GM12878 (cell line): ENCODE measurements at regions not wholly inside any gene's neighbourhood (a gene's known extent, or its start where the extent isn't known, plus 50 kb on each side); places are given as distances from the start of the nearest gene placed in this dataset.

Source experiments
- ATAC-seq: fragments of 200-7000 bp; cut with Tn5 transposase; 3 replicates; pipeline ENCODE4 v1.9.1; 2020; ENCODE audit warnings: mild to moderate bottlenecking, moderate library complexity
- BruUV-seq: library from RNA; stranded (reverse); fragments of 400-500 nt; replicated peaks from 2 replicates; lab custom pipeline; 2021; lab: Mats Ljungman, UMichigan
- CTCF ChIA-PET: fragments of 300-600 bp; sonication (Branson Sonifier 250); formaldehyde crosslinking; extraction: SDS; loops from one replicate; lab custom pipeline; 2021; ENCODE audit warnings: inconsistent platforms; lab: Yijun Ruan, JAX
- POLR2A ChIA-PET: fragments of 350-600 bp; formaldehyde crosslinking; extraction: SDS; loops from one replicate; lab custom pipeline; 2021; ENCODE audit warnings: inconsistent platforms; lab: Charles Lee
- RAD21 ChIA-PET: fragments of 300-600 bp; sonication (Branson Sonifier 250); formaldehyde crosslinking; loops from one replicate; lab custom pipeline; 2023; ENCODE audit warnings: antibody characterized with exemption; ENCODE audit not compliant: unreplicated experiment; lab: Charles Lee
- SMC1A ChIA-PET: fragments of 300-600 bp; sonication (Branson Sonifier 250); formaldehyde crosslinking; loops from one replicate; lab custom pipeline; 2023; ENCODE audit not compliant: unreplicated experiment, uncharacterized antibody; lab: Charles Lee
- DNase-seq: peaks from one replicate; pipeline ENCODE4 v3.0.0-alpha.2; 2011; ENCODE audit warnings: low read depth, low spot score
- FAIRE-seq: peaks from 3 replicates; lab custom pipeline; 2011; peaks lifted over from hg19 to GRCh38; lab: Jason Lieb, UNC
- H2AFZ ChIP-seq: 2 replicates; pipeline ENCODE4 v1.6.0; 2011; ENCODE audit warnings: low read depth, low read length, control low read depth; ENCODE audit not compliant: control insufficient read depth
- H3K27ac ChIP-seq: 2 replicates; pipeline ENCODE4 v1.5.1; 2011; ENCODE audit warnings: control low read depth; ENCODE audit not compliant: control insufficient read depth, insufficient read depth
- H3K27me3 ChIP-seq, 2 experiments: replicated peaks in 1 of 2; 2 replicates each; pipeline versions ENCODE4 v1.6.0 to v1.6.1; 2011; ENCODE audit warnings: low read length in 1 of 2; ENCODE audit not compliant: control insufficient read depth in 2 of 2, insufficient read depth in 2 of 2
- H3K36me3 ChIP-seq, 2 experiments: 2 replicates each; pipeline ENCODE4 v1.5.1; 2011; ENCODE audit warnings: low read length in 1 of 2; ENCODE audit not compliant: control insufficient read depth in 2 of 2, insufficient read depth in 2 of 2
- H3K4me1 ChIP-seq: 2 replicates; pipeline ENCODE4 v1.6.1; 2011; ENCODE audit warnings: mild to moderate bottlenecking, low read length, moderate library complexity, mixed read lengths; ENCODE audit not compliant: control insufficient read depth, insufficient read depth
- H3K4me2 ChIP-seq: 2 replicates; pipeline ENCODE4 v1.6.0; 2011; ENCODE audit warnings: control low read depth; ENCODE audit not compliant: control insufficient read depth, insufficient read depth
- H3K4me3 ChIP-seq: fragments of 200-600 bp; sonication (generic); 2 replicates; pipeline ENCODE4 v1.5.1; 2016
- H3K79me2 ChIP-seq: 2 replicates; pipeline ENCODE4 v1.6.0; 2011; ENCODE audit warnings: low read length; ENCODE audit not compliant: control insufficient read depth, insufficient read depth
- H3K9ac ChIP-seq: 2 replicates; pipeline ENCODE4 v1.8.0; 2011; ENCODE audit warnings: low read length, control low read depth, mixed read lengths; ENCODE audit not compliant: control insufficient read depth, insufficient read depth
- H3K9me3 ChIP-seq: replicated peaks from 3 replicates; pipeline ENCODE4 v1.5.1; 2011; ENCODE audit warnings: mild to moderate bottlenecking, low read length; ENCODE audit not compliant: control insufficient read depth, insufficient read depth
- H4K20me1 ChIP-seq: 2 replicates; pipeline ENCODE4 v1.6.0; 2011; ENCODE audit not compliant: control insufficient read depth, insufficient read depth
- ATF3 ChIP-seq: IDR thresholded peaks from 2 replicates; pipeline ENCODE4 v1.6.1; 2011; ENCODE audit warnings: low read depth, mild to moderate bottlenecking, low read length, moderate library complexity, borderline replicate concordance; ENCODE audit errors: extremely low read depth
- CEBPZ ChIP-seq: fragments of 150-350 bp; IDR thresholded peaks from 2 replicates; pipeline ENCODE4 v1.6.1; 2016; ENCODE audit warnings: low read depth, low read length
- CHD4 ChIP-seq: fragments of 200-600 bp; sonication (generic); IDR thresholded peaks from 2 replicates; pipeline ENCODE4 v1.6.1; 2016; ENCODE audit warnings: mild to moderate bottlenecking
- CUX1 ChIP-seq: IDR thresholded peaks from 2 replicates; pipeline ENCODE4 v1.6.1; 2012; ENCODE audit warnings: improper control_type of control experiment, low read depth, low read length; ENCODE audit not compliant: insufficient replicate concordance
- EZH2 ChIP-seq: IDR thresholded peaks from 2 replicates; pipeline ENCODE4 v1.6.1; 2012; ENCODE audit warnings: low read depth, mild to moderate bottlenecking, control low read depth, inconsistent platforms, low read length, borderline replicate concordance; ENCODE audit not compliant: control insufficient read depth
- FOXM1 ChIP-seq: IDR thresholded peaks from 2 replicates; pipeline ENCODE4 v1.6.1; 2012; ENCODE audit warnings: low read depth, mild to moderate bottlenecking, inconsistent platforms, low read length, moderate library complexity
- HDGF ChIP-seq: fragments of 450-650 bp; IDR thresholded peaks from 2 replicates; pipeline ENCODE4 v1.6.1; 2016; ENCODE audit warnings: antibody characterized with exemption
- JUND ChIP-seq: IDR thresholded peaks from 2 replicates; pipeline ENCODE4 v1.6.1; 2012; ENCODE audit warnings: low read depth, mild to moderate bottlenecking, low read length, improper control_type of control experiment, moderate library complexity
- KLF5 ChIP-seq: fragments of 450-650 bp; IDR thresholded peaks from 2 replicates; pipeline ENCODE4 v1.6.1; 2014; ENCODE audit warnings: mild to moderate bottlenecking; ENCODE audit not compliant: partially characterized antibody
- MTA3 ChIP-seq: IDR thresholded peaks from 2 replicates; pipeline ENCODE4 v1.6.1; 2012; ENCODE audit warnings: low read length, inconsistent platforms, borderline replicate concordance
- MXI1 ChIP-seq: fragments of 150-350 bp; IDR thresholded peaks from 2 replicates; pipeline ENCODE4 v1.6.1; 2011; ENCODE audit warnings: low read depth, mild to moderate bottlenecking, inconsistent platforms, low read length, improper control_type of control experiment
- MYB ChIP-seq: fragments of 150-350 bp; IDR thresholded peaks from 2 replicates; pipeline ENCODE4 v1.6.1; 2014; ENCODE audit warnings: mild to moderate bottlenecking, low read depth, low read length, borderline replicate concordance
- PML ChIP-seq: IDR thresholded peaks from 2 replicates; pipeline ENCODE4 v1.6.1; 2012; ENCODE audit warnings: low read length, inconsistent platforms
- SMC3 ChIP-seq: IDR thresholded peaks from 2 replicates; pipeline ENCODE4 v1.6.1; 2011; ENCODE audit warnings: low read length, improper control_type of control experiment, borderline replicate concordance
- TBL1XR1 ChIP-seq: IDR thresholded peaks from 2 replicates; pipeline ENCODE4 v1.6.1; 2012; ENCODE audit warnings: low read depth, low read length, improper control_type of control experiment
- ZNF274 ChIP-seq: IDR thresholded peaks from one replicate; pipeline ENCODE4 v1.8.0; 2011; ENCODE audit not compliant: insufficient read length, insufficient read depth
- WGBS: methylation state at CpG from one replicate; pipeline ENCODE4 v1.1.6; 2016; ENCODE audit warnings: low lambda C conversion rate; ENCODE audit not compliant: insufficient replicate concordance, insufficient coverage; ENCODE audit errors: missing lambda C conversion rate; 5-methylcytosine and 5-hydroxymethylcytosine counted together
- in situ Hi-C: fragments of 300-500 bp; cut with MboI; formaldehyde crosslinking; loops from 9 replicates; pipeline ENCODE4 v1.14.3; 2018; ENCODE audit warnings: mixed read lengths
- intact Hi-C: fragments of 100-400 bp; cut with micrococcal nuclease; formaldehyde crosslinking; loops from one replicate; pipeline ENCODE4 v1.14.2; 2022; ENCODE audit not compliant: unreplicated experiment

GRCh38 chrX:7441586-7441985 lies 293.6 kb upstream of the PUDP start:
- no peak for FAIRE-seq
- 70% methylated on average over 6 of the region's 6 CpGs for WGBS
- CTCF ChIA-PET = interaction anchor here (0.9 kb wide), 1 partner anchor 60 kb away, joined by 3 read pairs; no protein-coding TSS in a partner anchor
- intact Hi-C loops (no loop called here), in situ Hi-C loops (no loop called here)
- no peaks in the 10 kb centered on the region for H4K20me1 ChIP-seq
- no peak overlapping the region for H3K4me3 ChIP-seq
- no peaks in the 10 kb centered on the region for H3K27me3 ChIP-seq
- SMC1A ChIA-PET = no interaction called here
- no peak overlapping the region for H3K27ac ChIP-seq
- no peaks in the 10 kb centered on the region for H3K79me2 ChIP-seq
- BruUV-seq = no TSS peak
- POLR2A ChIA-PET = no interaction called here
- no peak for TF ChIP-seq CHD4
- no peak for TF ChIP-seq SMC3
- TF ChIP-seq MYB = no peak
- TF ChIP-seq MXI1 = no peak
- TF ChIP-seq FOXM1 = no peak
- TF ChIP-seq CEBPZ = no peak
- no peak for TF ChIP-seq HDGF
- TF ChIP-seq KLF5 = no peak
- TF ChIP-seq ZNF274 = no peak
- no peak for TF ChIP-seq PML
- TF ChIP-seq CUX1 = no peak
- no peak for TF ChIP-seq JUND
- TF ChIP-seq MTA3 = no peak
- no peak for TF ChIP-seq TBL1XR1
- no peak for TF ChIP-seq ATF3
- TF ChIP-seq EZH2 = no peak
- no peak overlapping the region for H3K9ac ChIP-seq
- RAD21 ChIA-PET = no interaction called here
- H3K36me3 ChIP-seq = no peaks in the 10 kb centered on the region
- no peak overlapping the region for H2AFZ ChIP-seq
- no peaks in the 10 kb centered on the region for H3K4me1 ChIP-seq
- no peak for ATAC-seq
- DNase-seq = no peak
- no peak overlapping the region for H3K4me2 ChIP-seq
- H3K9me3 ChIP-seq = no peaks in the 10 kb centered on the region; the same call in 2 of the 3 replicates
